ENCODE measurements at regions not wholly inside any gene's neighbourhood (a gene's known extent, or its start where the extent isn't known, plus 50 kb on each side); places are given as distances from the start of the nearest gene placed in this dataset.

DNA sequence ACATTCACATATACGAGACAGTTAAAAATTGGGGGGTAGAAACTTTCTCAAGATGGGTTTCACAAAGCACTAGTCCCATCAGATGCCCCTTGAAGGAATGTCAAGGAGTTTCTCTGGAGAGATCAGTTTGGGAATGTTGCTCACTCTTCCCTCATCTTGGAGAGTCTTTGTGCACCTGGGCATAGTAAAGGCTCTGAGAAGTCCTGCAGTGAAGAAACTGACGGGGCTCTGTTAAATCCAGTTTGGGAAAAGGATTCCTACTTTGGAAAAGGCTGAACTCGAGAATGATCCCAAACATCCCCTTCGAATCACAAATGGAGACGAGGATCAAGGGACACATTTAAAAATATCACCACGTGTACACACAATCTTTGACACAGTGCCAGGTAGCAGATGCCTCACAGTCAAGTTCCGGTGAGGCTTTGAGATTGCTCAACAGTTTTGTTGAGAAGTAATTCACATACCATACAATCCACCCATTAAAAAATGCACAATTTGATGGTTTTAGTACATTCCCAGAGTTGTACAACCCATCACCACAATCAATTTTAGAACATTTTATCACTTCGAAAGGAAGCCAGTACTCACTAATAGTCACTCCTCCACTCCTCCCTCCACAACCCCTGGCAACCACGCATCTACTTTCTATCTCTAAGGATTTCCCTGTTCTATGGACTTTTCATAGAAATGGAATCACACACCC lies 203.4 kb upstream of the FOXF1 start:
- no peak for TF ChIP-seq POLR2A (IDR thresholded peaks at IDR 0.05)
- TF ChIP-seq, protein P1, sequence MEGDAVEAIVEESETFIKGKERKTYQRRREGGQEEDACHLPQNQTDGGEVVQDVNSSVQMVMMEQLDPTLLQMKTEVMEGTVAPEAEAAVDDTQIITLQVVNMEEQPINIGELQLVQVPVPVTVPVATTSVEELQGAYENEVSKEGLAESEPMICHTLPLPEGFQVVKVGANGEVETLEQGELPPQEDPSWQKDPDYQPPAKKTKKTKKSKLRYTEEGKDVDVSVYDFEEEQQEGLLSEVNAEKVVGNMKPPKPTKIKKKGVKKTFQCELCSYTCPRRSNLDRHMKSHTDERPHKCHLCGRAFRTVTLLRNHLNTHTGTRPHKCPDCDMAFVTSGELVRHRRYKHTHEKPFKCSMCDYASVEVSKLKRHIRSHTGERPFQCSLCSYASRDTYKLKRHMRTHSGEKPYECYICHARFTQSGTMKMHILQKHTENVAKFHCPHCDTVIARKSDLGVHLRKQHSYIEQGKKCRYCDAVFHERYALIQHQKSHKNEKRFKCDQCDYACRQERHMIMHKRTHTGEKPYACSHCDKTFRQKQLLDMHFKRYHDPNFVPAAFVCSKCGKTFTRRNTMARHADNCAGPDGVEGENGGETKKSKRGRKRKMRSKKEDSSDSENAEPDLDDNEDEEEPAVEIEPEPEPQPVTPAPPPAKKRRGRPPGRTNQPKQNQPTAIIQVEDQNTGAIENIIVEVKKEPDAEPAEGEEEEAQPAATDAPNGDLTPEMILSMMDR (IDR thresholded peaks at IDR 0.05) = no peak
- 57 to 69% methylated on average over 9 of the region's 9 CpGs for WGBS, 2 donors
- intact Hi-C loops (cut with DNase I; ENCODE audit: low total_unique reads) = no loop called here
- H3K4me3 ChIP-seq (ENCODE audit: low read depth, poor library complexity, severe bottlenecking) = no peak overlapping the region
- DNase-seq (ENCODE audit: low spot score in 2 of 2) = no peak

DNA sequence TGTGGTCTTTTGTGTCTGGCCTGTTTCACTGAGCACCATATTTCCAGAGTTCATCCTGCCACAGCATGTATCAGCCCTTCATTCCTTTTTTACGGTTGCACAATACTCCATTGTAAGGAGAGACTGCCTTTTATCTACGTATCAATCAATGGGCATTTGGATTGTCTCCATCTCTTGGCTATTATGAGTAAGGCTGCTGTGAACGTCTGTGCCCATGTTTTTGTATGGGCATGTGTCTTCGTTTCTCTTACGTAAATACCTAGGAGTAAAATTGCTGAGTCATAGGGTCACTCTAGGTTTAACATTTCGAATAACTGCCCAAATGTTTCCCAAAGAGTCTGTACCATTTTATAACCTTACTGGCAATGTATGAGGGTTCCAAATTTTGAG lies 202.8 kb upstream of the FOXF1 start:
- TF ChIP-seq, protein P1 (IDR thresholded peaks at IDR 0.05) = no peak
- no peak for TF ChIP-seq POLR2A (IDR thresholded peaks at IDR 0.05)
- DNase-seq (ENCODE audit: low spot score in 2 of 2) = no peak
- no peak overlapping the region for H3K4me3 ChIP-seq (ENCODE audit: low read depth, poor library complexity, severe bottlenecking)
- intact Hi-C loops (cut with DNase I; ENCODE audit: low total_unique reads) = no loop called here
- WGBS, 2 donors = 39 to 64% methylated on average over 6 of the region's 6 CpGs

- 80 to 89% methylated on average over 10 of the region's 10 CpGs for WGBS, 2 donors
These were observed 201.8 kb upstream of the FOXF1 start for GRCh38 chr16:86308514-86308913.

DNA sequence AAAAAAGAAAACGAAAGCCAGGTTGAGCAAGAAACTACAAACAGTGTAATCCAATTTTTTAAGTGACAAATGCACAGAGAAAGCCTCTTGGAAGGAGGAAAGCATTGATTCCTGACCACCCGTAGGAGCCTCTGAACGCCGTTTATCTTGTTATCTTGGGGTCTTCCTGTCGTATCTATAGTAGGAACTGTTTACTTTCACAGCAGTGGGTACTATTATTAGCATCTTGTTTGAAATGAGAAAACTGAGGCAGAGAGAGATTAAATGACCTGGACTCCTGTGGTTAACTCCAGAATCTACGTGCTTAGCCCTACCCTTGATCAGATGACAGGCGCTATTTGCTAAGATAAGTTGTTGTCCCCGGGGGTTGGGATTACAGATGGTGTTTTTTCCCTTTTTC lies 196.7 kb upstream of the FOXF1 start:
- WGBS, 2 donors = 50 to 54% methylated on average over 8 of the region's 8 CpGs
- no peak for TF ChIP-seq POLR2A (IDR thresholded peaks at IDR 0.05)
- TF ChIP-seq, protein P1 (IDR thresholded peaks at IDR 0.05) = no peak
- H3K4me3 ChIP-seq (ENCODE audit: low read depth, poor library complexity, severe bottlenecking) = no peak overlapping the region
- DNase-seq (ENCODE audit: low spot score in 2 of 2) = no peak
- intact Hi-C loops (cut with DNase I; ENCODE audit: low total_unique reads) = no loop called here

More at GRCh38 chr16:86308514-86308913, 201.8 kb upstream of the FOXF1 start:
- no peak overlapping the region for H3K4me3 ChIP-seq (ENCODE audit: low read depth, poor library complexity, severe bottlenecking)
- no peak for TF ChIP-seq POLR2A (IDR thresholded peaks at IDR 0.05)
- TF ChIP-seq, protein P1 (IDR thresholded peaks at IDR 0.05) = no peak
- no peak for DNase-seq (ENCODE audit: low spot score in 2 of 2)
- intact Hi-C loops (cut with DNase I; ENCODE audit: low total_unique reads) = no loop called here

GRCh38 chr16:86314402-86315025 lies 195.8 kb upstream of the FOXF1 start:
- TF ChIP-seq, protein P1 (IDR thresholded peaks at IDR 0.05) = no peak
- no peak for TF ChIP-seq POLR2A (IDR thresholded peaks at IDR 0.05)
- H3K4me3 ChIP-seq (ENCODE audit: low read depth, poor library complexity, severe bottlenecking) = no peak overlapping the region
- DNase-seq (ENCODE audit: low spot score in 2 of 2) = no peak
- 71 to 79% methylated on average over 15 of the region's 15 CpGs for WGBS, 2 donors
- intact Hi-C loops (cut with DNase I; ENCODE audit: low total_unique reads) = no loop called here

Measured in lower leg skin (tissue), 4 donors.